Stomach (tissue), 4 donors: ENCODE measurements at regions not wholly inside any gene's neighbourhood (a gene's known extent, or its start where the extent isn't known, plus 50 kb on each side); places are given as distances from the start of the nearest gene placed in this dataset.

Experiments used
- CTCF ChIP-seq, 7 experiments: fragments of 450-650 bp in 4 of 7; fragments of 200-600 bp in 3 of 7; sonication (generic) in 3 of 7; IDR thresholded peaks; one replicate each; pipeline ENCODE4 v1.5.1; 2016 to 2019; ENCODE audit warnings: antibody characterized with exemption in 7 of 7, control low read depth in 2 of 7, mild to moderate bottlenecking in 1 of 7
- POLR2AphosphoS5 ChIP-seq, 3 donors: sonication (generic); formaldehyde crosslinking; IDR thresholded peaks; one replicate each; pipeline ENCODE4 v1.6.1; 2016; ENCODE audit warnings: antibody characterized with exemption in 3 of 3

DNA sequence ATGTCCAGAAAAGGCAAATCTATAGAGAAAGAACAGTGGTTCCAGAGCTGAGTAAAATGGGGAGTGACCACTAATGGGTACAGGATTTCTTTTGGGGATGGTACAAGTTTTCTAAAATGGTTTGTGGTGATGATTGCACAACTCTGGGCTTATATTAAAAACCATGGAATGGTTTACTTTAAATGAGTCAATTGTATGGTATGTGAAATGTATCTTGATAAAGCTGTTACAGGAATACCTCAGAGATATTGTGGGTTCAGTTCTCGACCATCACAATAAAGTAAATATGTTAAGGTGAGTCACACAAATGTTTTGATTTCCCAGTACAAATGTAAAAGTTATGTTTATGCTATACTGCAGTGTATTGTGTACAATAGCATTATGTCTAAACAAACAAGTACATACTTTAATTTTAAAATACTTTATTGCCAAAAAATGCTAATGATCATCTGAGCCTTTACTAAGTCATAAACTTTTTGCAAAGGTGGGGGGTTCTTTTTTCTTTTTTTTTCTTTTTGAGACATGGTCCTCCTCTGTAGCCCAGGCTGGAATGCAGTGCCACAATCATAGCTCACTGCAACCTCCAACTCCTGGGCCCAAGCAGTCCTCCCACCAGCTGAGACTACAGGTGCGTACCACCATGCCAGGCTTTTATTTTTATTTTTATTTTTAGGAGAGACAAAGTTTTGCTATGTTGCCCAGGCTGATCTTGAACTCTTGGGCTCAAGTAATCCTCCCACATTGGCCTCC, 65.9 kb downstream of the SHOC1 start:
- no peak for TF ChIP-seq CTCF (IDR thresholded peaks at IDR 0.05)
- TF ChIP-seq POLR2AphosphoS5 (IDR thresholded peaks at IDR 0.05): peak in 1 of 3 donors; percentile 18
